ENCODE measurements at regions not wholly inside any gene's neighbourhood (a gene's known extent, or its start where the extent isn't known, plus 50 kb on each side); places are given as distances from the start of the nearest gene placed in this dataset.
"Not testable (repeated sequence)": the region's sequence is repeated elsewhere in the genome, so short reads cannot be mapped to it uniquely, and the experiment has no call there.

GRCh38 chr3:69490971-69491370 lies 105.1 kb upstream of the FRMD4B start:
- DNase-seq (ENCODE audit: low read depth) = no peak
- H3K4me3 ChIP-seq (ENCODE audit: low read depth, low read length) = no peak overlapping the region
- no peak for TF ChIP-seq CTCF (IDR thresholded peaks at IDR 0.05; ENCODE audit: low read depth, low read length, missing control alignments)

DNA sequence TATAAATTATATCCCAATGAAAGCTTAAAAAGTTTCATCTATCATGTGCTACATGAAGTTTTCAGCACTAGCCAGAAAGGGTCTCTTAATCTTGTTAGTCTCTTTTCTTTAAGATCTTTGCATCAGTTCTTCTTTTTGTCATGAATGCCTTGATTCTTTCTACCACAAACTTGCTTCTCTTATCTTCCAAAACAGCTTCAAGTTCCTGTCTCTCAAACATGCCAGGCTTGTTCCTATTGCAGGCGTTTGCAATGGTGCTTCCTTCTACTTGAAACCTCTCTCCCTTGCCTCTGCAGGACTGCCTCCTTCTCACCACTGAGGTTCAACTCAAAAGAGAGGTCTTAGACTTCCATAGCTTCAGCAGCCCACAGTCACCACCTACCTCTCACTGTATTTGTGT lies 104.3 kb upstream of the FRMD4B start:
- TF ChIP-seq CTCF (IDR thresholded peaks at IDR 0.05; ENCODE audit: low read depth, low read length, missing control alignments) = no peak
- no peak for DNase-seq (ENCODE audit: low read depth)
- H3K4me3 ChIP-seq (ENCODE audit: low read depth, low read length) = no peak overlapping the region

- no peak overlapping the region for H3K4me3 ChIP-seq (ENCODE audit: low read depth, low read length)
- DNase-seq (ENCODE audit: low read depth) = no peak
- no peak for TF ChIP-seq CTCF (IDR thresholded peaks at IDR 0.05; ENCODE audit: low read depth, low read length, missing control alignments)
These were observed 102.1 kb upstream of the FRMD4B start for GRCh38 chr3:69488026-69488425.

DNA sequence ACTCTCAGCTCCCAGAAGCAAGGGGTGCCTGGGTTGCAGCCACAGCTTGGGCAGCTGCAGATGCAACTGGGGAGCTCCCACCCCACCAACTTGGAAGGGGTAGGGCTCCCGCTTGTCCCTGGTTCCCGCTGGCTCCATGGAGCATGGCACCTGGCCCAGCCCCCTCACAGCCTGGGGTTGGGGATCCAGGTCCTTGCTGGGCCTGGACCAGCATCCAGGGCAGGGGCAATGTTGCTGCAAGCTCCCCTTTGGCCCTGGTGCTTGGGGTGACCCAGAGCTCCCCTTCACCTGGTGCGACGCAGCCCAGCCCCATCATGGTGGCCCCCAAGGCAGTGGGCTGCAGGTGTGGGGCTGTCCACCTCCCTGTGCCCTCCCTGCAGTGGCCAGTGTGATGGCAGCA lies 99.6 kb upstream of the FRMD4B start:
- DNase-seq (ENCODE audit: low read depth) = no peak
- no peak overlapping the region for H3K4me3 ChIP-seq (ENCODE audit: low read depth, low read length)
- no peak for TF ChIP-seq CTCF (IDR thresholded peaks at IDR 0.05; ENCODE audit: low read depth, low read length, missing control alignments)

DNA sequence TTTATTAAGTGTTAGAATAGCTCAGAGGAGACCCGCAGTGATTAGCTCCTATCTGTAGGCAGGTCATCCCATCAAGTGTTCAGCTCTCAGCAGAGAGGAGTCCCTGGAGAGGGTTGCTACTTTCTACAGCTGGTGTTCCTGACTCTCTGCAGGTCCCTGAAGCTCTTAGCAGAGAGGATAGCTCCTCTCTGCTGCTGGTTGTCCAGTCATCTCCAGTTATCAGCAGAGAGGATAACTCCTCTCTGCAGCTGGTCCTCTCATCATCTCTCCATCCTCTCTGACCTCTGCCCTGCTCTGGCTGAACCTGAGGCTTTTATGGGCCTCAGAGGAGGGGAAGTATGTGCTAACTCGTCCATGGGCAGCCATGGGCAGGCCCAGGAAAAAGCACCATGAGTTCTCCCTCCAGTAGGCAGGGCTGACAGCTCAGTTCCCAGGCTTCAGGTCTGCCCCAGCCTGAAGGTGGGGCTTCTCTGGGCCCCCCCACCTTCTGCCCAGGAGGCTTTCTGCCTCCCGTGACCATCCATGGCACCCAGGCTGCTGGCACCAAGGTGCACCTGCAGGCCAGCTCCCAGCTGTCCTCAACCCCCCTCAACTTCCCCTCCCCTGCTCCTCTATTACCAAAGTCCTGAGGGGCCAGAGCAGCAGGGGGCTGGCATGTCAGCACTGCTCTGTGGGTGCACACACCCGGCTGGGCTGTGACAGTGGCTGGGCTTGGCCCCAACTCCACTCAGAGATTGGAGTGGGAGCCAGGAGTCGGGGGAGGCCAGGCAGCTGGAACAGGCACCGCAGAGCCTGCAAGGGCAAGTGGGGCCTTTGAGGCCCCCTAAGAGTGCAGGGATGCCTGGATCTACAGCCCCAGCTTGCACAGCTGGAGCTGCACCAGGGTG lies 98.9 kb upstream of the FRMD4B start:
- no peak for TF ChIP-seq CTCF (IDR thresholded peaks at IDR 0.05; ENCODE audit: low read depth, low read length, missing control alignments)
- no peak for DNase-seq (ENCODE audit: low read depth)
- no peak overlapping the region for H3K4me3 ChIP-seq (ENCODE audit: low read depth, low read length)

GRCh38 chr3:69483449-69483848 lies 97.6 kb upstream of the FRMD4B start:
- no peak overlapping the region for H3K4me3 ChIP-seq (ENCODE audit: low read depth, low read length)
- no peak for TF ChIP-seq CTCF (IDR thresholded peaks at IDR 0.05; ENCODE audit: low read depth, low read length, missing control alignments)
- DNase-seq (ENCODE audit: low read depth) = no peak

GRCh38 chr3:69480986-69481385 lies 95.1 kb upstream of the FRMD4B start:
- not testable (repeated sequence) for DNase-seq (ENCODE audit: low read depth); H3K4me3 ChIP-seq (ENCODE audit: low read depth, low read length)

All from GM12864 (cell line).